ENCODE measurements at regions not wholly inside any gene's neighbourhood (a gene's known extent, or its start where the extent isn't known, plus 50 kb on each side); places are given as distances from the start of the nearest gene placed in this dataset.

DNA sequence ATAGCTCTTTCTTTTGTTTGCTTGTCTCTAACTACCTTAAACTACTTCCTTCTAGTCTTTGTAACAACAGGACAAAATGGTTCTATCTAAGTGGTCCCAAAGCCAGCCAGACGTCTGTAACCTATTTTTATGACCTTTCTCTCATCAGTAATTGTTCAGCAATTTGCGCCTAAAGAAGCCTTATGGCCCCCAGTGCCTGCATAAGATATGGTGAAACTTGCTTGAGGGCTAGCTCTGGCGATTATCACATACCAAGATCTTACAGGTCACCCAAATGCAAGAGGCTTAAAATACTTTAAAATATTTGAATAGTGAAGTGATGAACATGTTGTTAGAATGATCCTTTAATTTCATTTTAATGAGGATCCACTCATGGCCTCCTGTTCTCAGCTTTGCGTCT lies 369.4 kb downstream of the SOX2 start:
- DNase-seq (ENCODE audit: low spot score): no peak
- no TSS peak for BruUV-seq (replicated peaks)
- Histone ChIP-seq H3K79me2 (ENCODE audit: insufficient read depth, low read depth, low read length) (no peaks in the 10 kb centered on the region), H3K9me2 (ENCODE audit: insufficient read depth, low read length) (no peaks in the 10 kb centered on the region), H3K27ac (ENCODE audit: low read depth, low read length, poor library complexity, severe bottlenecking) (no peak overlapping the region), H3K36me3 (ENCODE audit: insufficient read depth, low read length) (no peaks in the 10 kb centered on the region), H3K4me3 (ENCODE audit: low read depth, low read length, poor library complexity, severe bottlenecking) (no peak overlapping the region), H2AFZ (ENCODE audit: low read length) (peak overlapping the region; percentile 33; the same call in 1 of the 2 replicates), H3K4me2 (ENCODE audit: low read length) (no peak overlapping the region), H3K9me3 (ENCODE audit: low read length) (no peaks in the 10 kb centered on the region), H3K4me1 (ENCODE audit: insufficient read depth, low read length, poor library complexity, severe bottlenecking) (no peaks in the 10 kb centered on the region), H4K20me1 (ENCODE audit: insufficient read depth, low read length) (no peaks in the 10 kb centered on the region)
- intact Hi-C loops (cut with micrococcal nuclease; ENCODE audit: unreplicated experiment): no loop called here
- TF ChIP-seq EZH2phosphoT487 (IDR thresholded peaks at IDR 0.05; ENCODE audit: borderline replicate concordance, low read depth, low read length): no peak
- TF ChIP-seq, protein P1, sequence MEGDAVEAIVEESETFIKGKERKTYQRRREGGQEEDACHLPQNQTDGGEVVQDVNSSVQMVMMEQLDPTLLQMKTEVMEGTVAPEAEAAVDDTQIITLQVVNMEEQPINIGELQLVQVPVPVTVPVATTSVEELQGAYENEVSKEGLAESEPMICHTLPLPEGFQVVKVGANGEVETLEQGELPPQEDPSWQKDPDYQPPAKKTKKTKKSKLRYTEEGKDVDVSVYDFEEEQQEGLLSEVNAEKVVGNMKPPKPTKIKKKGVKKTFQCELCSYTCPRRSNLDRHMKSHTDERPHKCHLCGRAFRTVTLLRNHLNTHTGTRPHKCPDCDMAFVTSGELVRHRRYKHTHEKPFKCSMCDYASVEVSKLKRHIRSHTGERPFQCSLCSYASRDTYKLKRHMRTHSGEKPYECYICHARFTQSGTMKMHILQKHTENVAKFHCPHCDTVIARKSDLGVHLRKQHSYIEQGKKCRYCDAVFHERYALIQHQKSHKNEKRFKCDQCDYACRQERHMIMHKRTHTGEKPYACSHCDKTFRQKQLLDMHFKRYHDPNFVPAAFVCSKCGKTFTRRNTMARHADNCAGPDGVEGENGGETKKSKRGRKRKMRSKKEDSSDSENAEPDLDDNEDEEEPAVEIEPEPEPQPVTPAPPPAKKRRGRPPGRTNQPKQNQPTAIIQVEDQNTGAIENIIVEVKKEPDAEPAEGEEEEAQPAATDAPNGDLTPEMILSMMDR (conservative IDR thresholded peaks at IDR 0.05; ENCODE audit: low read length): no peak
- ChIA-PET POLR2A (interaction anchor here (0.7 to 1.1 kb wide), 3 partner anchors 16 to 23 kb away, joined by 3 read pairs; no protein-coding TSS in a partner anchor), CTCF (ENCODE audit: unreplicated experiment) (no interaction called here)

DNA sequence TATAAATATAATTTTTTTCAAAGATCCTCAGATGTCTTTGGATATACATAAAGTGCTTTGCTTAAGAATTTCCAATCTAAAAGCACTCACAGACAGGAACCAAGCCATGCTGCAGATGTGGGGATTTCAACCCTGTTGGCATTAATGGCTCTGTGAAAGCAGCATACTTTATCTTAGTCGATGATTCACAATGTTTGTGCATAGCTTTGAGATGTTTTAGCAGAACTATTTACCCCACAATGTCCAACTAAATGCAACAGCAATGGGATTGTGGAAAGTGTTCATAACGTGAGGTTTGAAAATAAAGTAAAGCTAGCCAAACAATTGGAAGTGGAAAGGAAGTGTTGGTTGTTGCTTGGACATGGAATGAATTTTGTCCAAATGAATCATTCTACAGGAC lies 371.4 kb downstream of the SOX2 start:
- H3K4me2 ChIP-seq (ENCODE audit: low read length): no peak overlapping the region
- CTCF ChIA-PET (ENCODE audit: unreplicated experiment): no interaction called here
- no peak overlapping the region for H3K4me3 ChIP-seq (ENCODE audit: low read depth, low read length, poor library complexity, severe bottlenecking)
- no peak for DNase-seq (ENCODE audit: low spot score)
- no peaks in the 10 kb centered on the region for H3K4me1 ChIP-seq (ENCODE audit: insufficient read depth, low read length, poor library complexity, severe bottlenecking)
- no peak for TF ChIP-seq EZH2phosphoT487 (IDR thresholded peaks at IDR 0.05; ENCODE audit: borderline replicate concordance, low read depth, low read length)
- TF ChIP-seq, protein P1 (conservative IDR thresholded peaks at IDR 0.05; ENCODE audit: low read length): no peak
- H3K9me2 ChIP-seq (ENCODE audit: insufficient read depth, low read length): no peaks in the 10 kb centered on the region
- no peaks in the 10 kb centered on the region for H3K36me3 ChIP-seq (ENCODE audit: insufficient read depth, low read length)
- intact Hi-C loops (cut with micrococcal nuclease; ENCODE audit: unreplicated experiment): no loop called here
- H3K9me3 ChIP-seq (ENCODE audit: low read length): no peaks in the 10 kb centered on the region
- no peak overlapping the region for H2AFZ ChIP-seq (ENCODE audit: low read length)
- no peaks in the 10 kb centered on the region for H3K79me2 ChIP-seq (ENCODE audit: insufficient read depth, low read depth, low read length)
- POLR2A ChIA-PET: interaction anchor here (0.7 kb wide), 1 partner anchor 365 kb away, joined by 3 read pairs; no protein-coding TSS in a partner anchor
- BruUV-seq (replicated peaks): no TSS peak
- H4K20me1 ChIP-seq (ENCODE audit: insufficient read depth, low read length): no peaks in the 10 kb centered on the region
- H3K27ac ChIP-seq (ENCODE audit: low read depth, low read length, poor library complexity, severe bottlenecking): no peak overlapping the region

DNA sequence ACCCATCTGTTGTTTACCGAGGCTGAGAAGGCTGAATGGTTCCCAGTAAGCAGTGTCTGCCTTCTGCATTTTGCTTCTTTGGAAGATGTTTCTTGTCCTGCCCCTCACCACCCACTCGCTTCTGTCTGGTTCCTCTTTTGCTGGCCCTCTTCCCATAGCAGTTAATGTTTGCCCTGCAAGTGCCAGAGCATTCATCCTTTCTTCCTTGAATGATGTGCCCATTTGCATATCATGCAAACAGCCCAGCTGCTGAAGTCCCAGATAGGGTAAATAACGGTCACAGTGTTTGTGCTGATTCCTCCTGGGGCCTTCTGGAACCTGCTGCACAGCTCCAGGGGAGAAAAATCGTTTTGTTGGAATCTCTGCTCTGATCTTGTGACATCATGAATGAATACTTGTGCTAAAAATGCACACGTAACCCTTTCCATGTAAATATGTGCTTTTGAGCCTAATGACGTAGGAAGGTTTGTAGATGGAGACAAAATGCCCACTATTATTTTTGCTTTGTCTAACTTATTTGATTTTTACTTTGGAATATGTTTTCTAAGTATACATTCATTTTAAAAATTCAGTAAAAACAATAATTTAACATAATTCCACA lies 381.0 kb downstream of the SOX2 start:
- H2AFZ ChIP-seq (ENCODE audit: low read length): peak overlapping the region; percentile 92
- ChIA-PET POLR2A (interaction anchor here (0.7 kb wide), 1 partner anchor 80 kb away, joined by 3 read pairs; no protein-coding TSS in a partner anchor), CTCF (ENCODE audit: unreplicated experiment) (no interaction called here)
- TF ChIP-seq, protein P1 (conservative IDR thresholded peaks at IDR 0.05; ENCODE audit: low read length): no peak
- no peak for TF ChIP-seq EZH2phosphoT487 (IDR thresholded peaks at IDR 0.05; ENCODE audit: borderline replicate concordance, low read depth, low read length)
- H3K4me1 ChIP-seq (ENCODE audit: insufficient read depth, low read length, poor library complexity, severe bottlenecking): peaks cover 18% of the 10 kb centered on the region
- H3K9me2 ChIP-seq (ENCODE audit: insufficient read depth, low read length): no peaks in the 10 kb centered on the region
- no peaks in the 10 kb centered on the region for H3K79me2 ChIP-seq (ENCODE audit: insufficient read depth, low read depth, low read length)
- intact Hi-C loops (cut with micrococcal nuclease; ENCODE audit: unreplicated experiment): no loop called here
- H3K4me2 ChIP-seq (ENCODE audit: low read length): peak overlapping the region; percentile 60
- H3K27ac ChIP-seq (ENCODE audit: low read depth, low read length, poor library complexity, severe bottlenecking): peak overlapping the region; percentile 57
- peaks cover 10% of the 10 kb centered on the region; the same call in 1 of the 2 replicates for H3K9me3 ChIP-seq (ENCODE audit: low read length)
- H4K20me1 ChIP-seq (ENCODE audit: insufficient read depth, low read length): no peaks in the 10 kb centered on the region
- DNase-seq (ENCODE audit: low spot score): peak; percentile 70
- peak overlapping the region; percentile 24 for H3K4me3 ChIP-seq (ENCODE audit: low read depth, low read length, poor library complexity, severe bottlenecking)
- no peaks in the 10 kb centered on the region; the same call in 1 of the 2 replicates for H3K36me3 ChIP-seq (ENCODE audit: insufficient read depth, low read length)
- no TSS peak for BruUV-seq (replicated peaks)
